ENCODE measurements at regions not wholly inside any gene's neighbourhood (a gene's known extent, or its start where the extent isn't known, plus 50 kb on each side); places are given as distances from the start of the nearest gene placed in this dataset.

DNA sequence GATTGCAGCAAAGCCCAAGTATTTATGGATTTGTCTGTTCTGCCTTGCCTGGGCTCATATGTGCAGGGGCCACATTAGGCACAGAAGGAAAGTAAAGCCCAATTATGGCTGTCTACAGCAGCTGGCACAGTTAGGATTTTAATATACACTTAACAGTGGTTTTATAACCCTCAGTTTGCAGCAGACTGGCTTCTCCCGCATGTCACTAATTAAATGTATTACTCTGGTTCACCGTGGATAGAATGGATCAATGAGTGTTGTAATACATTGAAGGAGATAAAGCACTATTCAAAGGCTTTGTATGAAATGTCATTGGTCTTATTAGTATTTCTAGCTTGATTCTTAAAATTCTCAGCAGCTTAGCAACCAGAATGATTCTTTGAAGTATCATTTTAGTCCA is 320.2 kb downstream of the KCNS3 start (continued):
- TF ChIP-seq POLR2A (IDR thresholded peaks at IDR 0.05; ENCODE audit: control extremely low read depth in 1 of 2, low read depth in 2 of 2, low read length in 2 of 2), result no peak
- no peak for TF ChIP-seq JUND (IDR thresholded peaks at IDR 0.05; ENCODE audit: low read length)
- TF ChIP-seq TAF1 (IDR thresholded peaks at IDR 0.05; ENCODE audit: low read depth, low read length), result no peak
